ENCODE measurements at regions not wholly inside any gene's neighbourhood (a gene's known extent, or its start where the extent isn't known, plus 50 kb on each side); places are given as distances from the start of the nearest gene placed in this dataset.

- Histone ChIP-seq H3K4me2 (ENCODE audit: insufficient read depth, insufficient read length, low read length) (no peak overlapping the region), H3K27me3 (ENCODE audit: insufficient read depth, low read length) (no peaks in the 10 kb centered on the region), H4K8ac (replicated peaks; ENCODE audit: insufficient read length, low read depth, low read length) (no peak overlapping the region), H3K9me3 (ENCODE audit: control insufficient read depth, low read depth, low read length) (no peaks in the 10 kb centered on the region), H2AK5ac (ENCODE audit: insufficient read length, low read length) (no peak overlapping the region), H2BK15ac (ENCODE audit: low read depth, low read length) (no peak overlapping the region), H4K91ac (ENCODE audit: insufficient read length, low read depth, low read length) (no peak overlapping the region), H2AFZ (ENCODE audit: low read length) (no peak overlapping the region), H3T11ph (ENCODE audit: low read length) (no peak overlapping the region), H3K79me1 (ENCODE audit: insufficient read depth, low read depth, low read length, poor library complexity, severe bottlenecking) (no peaks in the 10 kb centered on the region), H3K23ac (ENCODE audit: insufficient read length, low read depth, low read length) (no peak overlapping the region), H3K4ac (ENCODE audit: low read depth, low read length) (no peak overlapping the region), H2BK20ac (ENCODE audit: low read depth, low read length, poor library complexity, severe bottlenecking) (no peak overlapping the region), H3K27ac (ENCODE audit: insufficient read length, low read depth, low read length) (no peak overlapping the region), H3K18ac (ENCODE audit: insufficient read length, low read depth, low read length) (no peak overlapping the region), H3K23me2 (ENCODE audit: insufficient read length, low read depth, low read length, poor library complexity, severe bottlenecking) (no peaks in the 10 kb centered on the region), H3K9ac (ENCODE audit: extremely low read depth, insufficient read length, low read length) (no peak overlapping the region), H3K56ac (ENCODE audit: insufficient read length, low read depth, low read length) (no peak overlapping the region), H2BK12ac (ENCODE audit: insufficient read length, low read depth, low read length) (no peak overlapping the region), H3K4me1 (ENCODE audit: insufficient read depth, low read length) (no peaks in the 10 kb centered on the region), H2BK120ac (ENCODE audit: low read depth, low read length, poor library complexity, severe bottlenecking) (no peak overlapping the region), H3K79me2 (ENCODE audit: insufficient read depth, low read length) (no peaks in the 10 kb centered on the region), H2BK5ac (ENCODE audit: insufficient read length, low read length) (no peak overlapping the region), H4K5ac (ENCODE audit: insufficient read length, low read depth, low read length) (no peak overlapping the region), H3K14ac (ENCODE audit: insufficient read depth, low read length) (no peak overlapping the region), H4K20me1 (ENCODE audit: control insufficient read depth, insufficient read depth, insufficient read length) (no peaks in the 10 kb centered on the region)
- Mint-ChIP-seq H3K36me3 (ENCODE audit: insufficient read depth in 1 of 3, low read depth in 3 of 3) (no peaks in the 10 kb centered on the region), H3K4me1 (no peaks in the 10 kb centered on the region), H3K4me3 (no peak overlapping the region), H3K9me3 (no peaks in the 10 kb centered on the region), H3K27me3 (ENCODE audit: low read depth) (no peaks in the 10 kb centered on the region), H3K27ac (no peak overlapping the region)
- WGBS (ENCODE audit: extremely low coverage, insufficient read length, low lambda C conversion rate): no CpG with 5 or more reads among the region's 2 CpGs
- DNase-seq: no peak
- no peak for TF ChIP-seq CTCF (conservative IDR thresholded peaks at IDR 0.05)
These were observed 2268.1 kb downstream of the PCDH7 start for GRCh38 chr4:32988165-32988811.

Data from H9 (cell line).